IPS-20b (cell line): ENCODE measurements at regions not wholly inside any gene's neighbourhood (a gene's known extent, or its start where the extent isn't known, plus 50 kb on each side); places are given as distances from the start of the nearest gene placed in this dataset.

Experiments used
- H3K27ac ChIP-seq: one replicate; pipeline ENCODE4 v1.5.1; 2013; ENCODE audit warnings: low read length
- H3K27me3 ChIP-seq: 2 replicates; pipeline ENCODE4 v1.6.1; 2013; ENCODE audit warnings: mild to moderate bottlenecking, low read length, inconsistent platforms; ENCODE audit not compliant: insufficient read depth
- H3K36me3 ChIP-seq: 2 replicates; pipeline ENCODE4 v1.6.1; 2013; ENCODE audit warnings: low read depth, mild to moderate bottlenecking, inconsistent platforms, low read length, moderate library complexity; ENCODE audit not compliant: insufficient read depth
- H3K4me1 ChIP-seq: 2 replicates; pipeline ENCODE4 v1.6.1; 2013; ENCODE audit warnings: mild to moderate bottlenecking, control low read depth, inconsistent platforms, low read length, moderate library complexity; ENCODE audit not compliant: insufficient read depth
- H3K4me3 ChIP-seq: 2 replicates; pipeline ENCODE4 v1.5.1; 2013; ENCODE audit warnings: mild to moderate bottlenecking, low read length, inconsistent platforms
- H3K9ac ChIP-seq: 2 replicates; pipeline ENCODE4 v1.6.1; 2013; ENCODE audit warnings: low read depth, mild to moderate bottlenecking, inconsistent platforms, low read length, moderate library complexity
- H3K9me3 ChIP-seq: 2 replicates; pipeline ENCODE4 v1.6.1; 2013; ENCODE audit warnings: mild to moderate bottlenecking, low read depth, low read length, inconsistent platforms; ENCODE audit not compliant: insufficient read depth

GRCh38 chr2:48812416-48812815 lies 56.9 kb upstream of the LHCGR start:
- Histone ChIP-seq H3K9ac (no peak overlapping the region), H3K27me3 (no peaks in the 10 kb centered on the region), H3K4me1 (peaks cover 4% of the 10 kb centered on the region; the same call in 1 of the 2 replicates), H3K4me3 (no peak overlapping the region), H3K9me3 (no peaks in the 10 kb centered on the region), H3K27ac (no peak overlapping the region), H3K36me3 (no peaks in the 10 kb centered on the region)

- Histone ChIP-seq H3K9ac (no peak overlapping the region), H3K4me1 (peaks cover 4% of the 10 kb centered on the region; the same call in 1 of the 2 replicates), H3K4me3 (no peak overlapping the region), H3K27me3 (no peaks in the 10 kb centered on the region), H3K36me3 (no peaks in the 10 kb centered on the region), H3K27ac (no peak overlapping the region), H3K9me3 (no peaks in the 10 kb centered on the region)
These were observed 52.8 kb upstream of the LHCGR start for GRCh38 chr2:48808311-48808710.
